ENCODE measurements at regions not wholly inside any gene's neighbourhood (a gene's known extent, or its start where the extent isn't known, plus 50 kb on each side); places are given as distances from the start of the nearest gene placed in this dataset.

DNA sequence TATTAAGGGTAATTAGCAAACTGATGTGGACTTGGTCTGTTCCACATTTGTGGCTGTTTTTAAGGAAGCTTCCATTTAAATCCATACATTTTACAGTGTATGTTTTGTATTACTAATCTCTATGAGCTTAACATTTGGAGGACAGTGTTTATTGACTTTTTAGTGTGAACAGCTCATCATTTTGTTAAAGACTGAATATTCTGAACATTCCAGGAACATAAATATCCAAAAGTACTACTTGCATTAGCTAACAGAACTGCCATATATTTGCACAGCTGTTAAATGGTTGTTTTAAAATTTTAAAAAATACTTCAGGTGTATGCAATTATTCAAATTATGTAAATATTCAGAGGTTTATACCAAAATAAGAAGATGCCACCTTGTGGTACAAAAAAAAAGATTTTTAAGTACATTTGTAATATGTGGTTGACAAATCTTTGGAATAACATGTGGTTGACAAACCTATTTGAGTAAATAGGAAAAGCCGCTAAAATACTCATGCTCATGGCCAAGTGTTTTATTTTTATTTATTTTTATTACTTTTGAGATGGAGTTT is 439.7 kb upstream of the FANCL start:
- peak; percentile 50 for DNase-seq

DNA sequence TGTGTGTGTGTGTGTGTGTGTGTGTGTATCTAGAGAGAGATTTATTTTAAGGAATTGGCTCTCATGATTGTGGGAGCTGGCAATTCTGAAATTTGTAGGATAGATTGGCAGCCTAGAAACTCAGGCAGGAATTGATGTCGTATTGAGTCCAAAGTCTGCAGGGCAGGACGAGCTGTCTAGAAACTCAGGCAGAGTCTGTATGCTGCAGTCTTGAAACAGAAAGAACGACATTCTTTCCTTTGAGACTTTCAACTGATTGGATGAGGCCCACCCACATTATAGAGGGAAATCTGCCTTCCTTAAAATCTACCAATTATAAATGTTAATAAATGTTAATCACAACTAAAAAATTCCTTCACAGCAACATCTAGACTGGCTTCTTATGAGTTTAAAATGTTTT is 436.6 kb upstream of the FANCL start:
- no peak for DNase-seq

DNA sequence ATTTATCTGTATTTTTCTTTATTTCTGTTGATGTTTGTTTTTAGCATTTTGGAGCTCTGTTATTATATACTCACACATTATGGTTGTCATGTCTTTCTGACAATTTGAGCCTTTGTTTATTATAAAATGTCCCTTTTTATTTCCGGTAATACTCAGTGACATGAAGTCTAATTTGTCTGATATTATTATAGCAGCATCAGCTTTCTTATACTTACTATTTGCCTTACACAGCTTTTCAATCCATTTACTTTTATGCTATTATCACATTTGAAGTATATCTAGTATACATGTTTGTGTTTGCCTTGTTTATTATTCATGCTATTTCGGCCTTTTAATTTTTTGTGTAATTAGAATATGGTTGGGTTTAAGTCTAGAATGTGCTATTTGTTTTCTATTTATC is 430.6 kb upstream of the FANCL start:
- no peak for DNase-seq

DNA sequence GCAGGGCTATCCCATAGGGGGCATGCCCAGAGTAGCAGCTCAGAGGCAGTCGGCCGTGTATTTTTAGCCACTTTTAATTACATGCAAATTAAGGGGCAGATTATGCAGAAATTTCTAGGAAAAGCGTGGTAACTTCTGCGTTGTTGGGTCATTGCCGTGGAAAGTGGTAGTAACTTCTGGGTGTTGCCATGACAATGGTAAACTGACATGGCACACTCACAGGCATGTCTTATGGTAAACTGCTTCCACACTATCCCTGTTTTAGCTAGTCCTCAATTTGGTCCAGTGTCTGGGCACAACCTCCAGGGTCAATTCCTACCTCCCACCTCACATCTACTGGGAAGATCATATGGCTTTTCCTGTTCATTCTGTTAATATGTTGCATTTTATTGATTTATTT is 428.9 kb upstream of the FANCL start:
- DNase-seq: no peak

DNA sequence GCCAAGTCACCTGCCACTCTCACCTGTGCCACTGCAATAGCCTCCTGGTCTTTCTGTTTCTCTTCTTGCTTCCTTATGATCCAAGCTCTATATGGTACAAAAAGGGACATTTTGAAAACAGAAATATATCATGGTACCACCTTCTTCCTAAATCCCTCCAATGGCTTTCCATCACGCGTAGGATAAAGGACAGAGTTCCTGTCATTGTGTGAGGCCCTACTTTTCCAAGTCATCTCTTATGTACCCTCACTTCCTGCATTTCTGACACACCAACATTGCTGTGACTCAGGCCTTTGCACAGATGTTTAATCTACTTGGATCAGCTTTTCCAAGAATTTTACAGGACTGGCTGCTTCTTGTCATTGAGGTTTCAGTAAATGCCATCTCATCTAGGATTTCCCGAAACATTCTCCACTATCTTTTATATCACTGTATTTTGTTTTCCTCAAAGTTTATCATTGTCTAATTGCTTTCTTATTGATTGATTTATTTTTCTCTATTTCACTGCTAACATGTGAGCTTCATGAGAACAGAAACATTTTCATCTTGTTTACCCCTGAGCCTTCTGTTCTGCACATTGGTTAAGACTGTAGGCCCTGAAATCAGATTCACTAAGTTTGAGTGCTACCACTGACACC is 426.1 kb upstream of the FANCL start:
- peak; percentile 28 for DNase-seq

DNA sequence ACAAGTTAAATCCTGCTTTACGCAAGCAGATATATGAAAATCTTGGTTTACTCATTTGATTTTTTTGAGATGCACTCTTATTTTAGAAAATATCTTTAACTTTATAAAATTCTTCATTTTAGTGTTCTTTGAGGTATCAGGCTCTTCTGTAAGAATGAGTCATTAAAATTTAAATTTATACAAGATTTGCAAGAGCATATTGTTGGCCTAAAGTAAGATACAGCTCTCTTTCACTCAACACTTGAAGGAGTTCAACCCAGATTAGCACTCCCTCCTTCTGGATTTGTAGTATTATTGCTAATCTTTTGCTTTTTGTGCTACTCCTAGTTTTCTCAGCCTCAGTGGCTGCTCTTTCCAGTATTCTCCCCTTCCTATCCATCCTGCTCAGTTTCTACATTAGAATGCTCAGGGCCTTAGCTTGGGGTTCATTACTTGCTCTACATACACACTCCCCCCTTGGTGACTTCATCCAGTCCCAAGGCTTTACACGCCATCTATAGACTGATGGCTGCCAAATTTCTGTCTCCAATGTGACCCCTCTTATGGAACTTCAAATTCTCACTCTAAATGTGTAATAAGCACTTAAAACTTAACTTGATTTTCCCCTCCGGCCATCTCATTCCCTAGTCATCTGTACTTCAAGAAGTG is 425.3 kb upstream of the FANCL start:
- DNase-seq: no peak

DNA sequence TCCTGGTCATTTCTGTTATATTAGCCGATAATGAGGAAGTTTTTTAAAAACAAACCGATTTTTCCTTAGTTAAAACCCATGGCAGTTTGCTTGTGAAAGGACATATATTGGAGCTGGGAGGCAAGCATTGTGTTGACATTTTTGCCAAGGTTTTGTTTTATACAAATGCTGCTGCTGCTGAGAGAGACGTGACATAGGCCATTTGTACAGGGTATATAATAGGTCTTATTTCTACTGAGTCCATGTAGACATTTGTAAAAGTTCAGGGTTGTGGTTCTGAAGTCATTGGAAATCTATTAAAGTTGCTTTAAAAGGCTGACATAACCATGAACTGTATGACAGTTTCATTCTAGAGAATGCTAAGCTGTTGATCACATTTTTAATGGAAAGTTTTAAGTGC is 424.0 kb upstream of the FANCL start:
- DNase-seq: no peak

DNA sequence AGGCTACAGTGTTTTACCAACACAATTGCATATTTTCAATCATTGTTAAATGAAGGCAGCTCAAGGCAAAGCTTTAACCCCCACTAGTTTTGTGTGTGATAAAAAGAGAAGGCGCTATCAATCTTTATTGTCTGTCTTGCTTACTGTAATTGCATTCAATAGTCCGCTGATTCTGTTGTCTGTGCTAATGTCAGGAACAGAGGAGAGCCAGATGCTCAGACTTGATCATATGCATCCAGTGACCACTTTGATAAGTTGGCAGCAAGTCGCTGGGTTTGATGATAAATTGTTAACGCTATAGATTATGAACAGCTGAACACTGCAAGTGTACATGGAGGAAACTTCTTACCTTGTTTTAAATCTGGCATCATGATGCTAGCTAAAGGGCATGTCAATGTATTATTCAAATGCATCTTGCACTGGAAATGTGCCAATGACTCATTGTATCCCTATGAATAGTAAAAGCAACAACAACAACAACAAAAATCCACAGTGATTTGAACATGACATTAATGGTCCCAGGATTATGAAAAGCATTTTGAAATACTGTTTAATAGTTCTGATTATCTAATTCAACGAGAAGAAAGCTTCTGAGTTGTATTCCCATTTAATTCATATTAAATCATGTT is 423.5 kb upstream of the FANCL start:
- no peak for DNase-seq

DNA sequence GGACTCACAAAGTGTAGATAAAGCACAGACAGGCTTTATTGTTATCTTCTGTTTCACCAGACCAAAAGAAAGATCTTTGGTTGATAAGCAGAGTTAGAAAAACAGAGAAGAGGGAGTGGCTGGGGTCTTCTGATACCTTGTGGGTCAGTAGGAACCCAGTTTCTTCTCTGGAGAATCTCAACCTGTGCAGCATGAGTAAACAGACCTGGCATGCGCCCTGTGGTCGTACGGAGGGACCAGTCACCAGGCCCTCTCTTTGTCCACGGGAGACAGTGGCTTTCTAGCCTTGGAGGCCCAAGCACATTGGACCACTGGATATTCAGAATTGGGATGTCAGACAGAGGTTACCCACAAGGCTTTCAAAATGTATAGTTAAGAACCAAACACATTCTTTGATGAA is 418.9 kb upstream of the FANCL start:
- DNase-seq: no peak

DNA sequence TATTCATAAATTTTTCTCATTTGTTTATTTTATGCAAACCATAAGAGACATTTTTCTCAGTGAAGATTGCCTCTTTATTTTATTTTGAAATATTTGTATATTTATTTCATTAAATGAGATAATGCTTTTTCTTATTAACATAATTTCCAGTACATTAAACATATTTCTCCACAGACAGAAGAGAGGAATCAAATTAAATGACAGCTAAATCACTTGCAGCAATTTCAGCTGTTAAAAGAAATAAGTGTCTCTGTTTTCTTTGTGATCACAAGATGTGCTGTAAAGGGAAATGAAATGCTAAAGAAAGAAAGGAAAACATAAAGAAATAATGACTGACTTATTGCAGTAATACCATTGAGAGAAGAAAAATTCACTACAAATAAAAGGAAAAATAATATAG is 414.0 kb upstream of the FANCL start:
- DNase-seq: no peak

DNA sequence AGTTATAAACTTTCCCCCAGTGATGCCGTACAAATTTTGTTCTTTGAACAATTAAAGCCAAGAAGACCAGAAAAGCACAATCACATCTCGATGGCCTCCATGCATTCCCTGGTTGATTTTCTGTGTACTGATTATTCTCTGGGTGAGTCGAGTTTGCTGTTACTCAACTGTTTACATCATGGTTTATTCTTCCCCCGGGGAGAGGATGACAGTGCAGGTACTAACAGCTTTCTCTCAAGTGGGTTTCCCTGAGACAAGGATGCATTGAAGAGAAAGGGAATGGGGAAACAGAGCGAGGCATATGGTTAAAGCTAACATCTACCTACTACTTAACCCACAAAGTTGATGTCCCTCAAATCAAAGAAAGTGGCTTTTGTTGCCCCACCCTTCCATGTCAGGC is 410.8 kb upstream of the FANCL start:
- DNase-seq: no peak

DNA sequence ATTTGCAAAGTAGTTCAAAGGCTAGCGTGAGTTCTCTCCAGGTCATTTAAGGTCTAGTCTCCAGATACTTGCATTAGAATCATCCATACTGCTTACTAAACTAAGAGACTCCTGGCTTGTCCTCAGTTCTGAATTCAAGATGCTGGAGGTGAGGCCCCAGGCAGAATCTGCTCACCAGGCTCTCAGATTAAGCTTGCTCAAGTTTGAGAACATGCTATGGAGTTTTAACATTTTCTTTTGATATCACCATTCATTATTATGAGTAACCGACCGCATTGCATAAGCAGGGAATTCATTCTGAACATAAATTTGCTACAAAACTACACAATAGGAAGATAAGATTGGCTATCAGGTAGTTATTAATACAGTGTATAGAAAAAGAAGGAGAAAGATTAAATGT is 409.7 kb upstream of the FANCL start:
- DNase-seq: no peak

DNA sequence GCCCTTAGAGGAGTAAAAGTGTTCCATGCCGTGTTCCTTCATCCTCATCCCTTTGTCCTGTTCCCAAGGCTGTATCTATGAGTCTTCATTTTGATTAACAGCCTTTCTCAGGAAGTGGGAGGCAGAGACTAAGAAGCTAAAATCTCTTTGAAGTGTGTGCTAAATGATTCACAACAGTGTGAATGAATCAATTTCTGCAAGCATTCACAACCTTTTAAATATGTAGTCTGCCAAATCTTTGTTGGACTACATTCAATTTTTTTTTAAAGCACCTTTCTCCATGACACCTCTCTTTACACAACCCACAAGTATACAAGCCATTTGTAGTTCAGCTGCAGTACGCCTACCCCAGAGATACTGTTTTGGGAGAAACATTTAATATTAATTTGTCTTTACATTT is 408.6 kb upstream of the FANCL start:
- DNase-seq: no peak

DNA sequence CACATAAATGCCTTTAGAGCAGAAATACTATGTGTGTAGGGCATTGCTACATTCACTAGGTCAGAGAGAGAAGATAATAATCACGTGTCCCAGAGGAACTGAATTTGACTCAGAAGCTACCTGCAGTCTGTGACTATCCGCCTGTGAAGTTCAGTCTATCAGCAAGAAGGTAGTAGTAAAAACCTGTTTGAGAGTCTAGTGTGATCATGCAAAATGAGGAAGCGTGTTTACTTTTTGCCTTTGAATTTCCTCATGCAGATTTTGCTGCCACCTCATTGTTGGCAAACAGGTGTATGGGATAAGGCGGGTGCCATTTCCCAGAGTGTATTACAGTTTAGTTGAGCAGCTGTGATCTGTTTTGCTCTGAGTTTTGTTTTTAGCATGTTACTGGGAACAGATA is 403.9 kb upstream of the FANCL start:
- DNase-seq: peak; percentile 15

DNA sequence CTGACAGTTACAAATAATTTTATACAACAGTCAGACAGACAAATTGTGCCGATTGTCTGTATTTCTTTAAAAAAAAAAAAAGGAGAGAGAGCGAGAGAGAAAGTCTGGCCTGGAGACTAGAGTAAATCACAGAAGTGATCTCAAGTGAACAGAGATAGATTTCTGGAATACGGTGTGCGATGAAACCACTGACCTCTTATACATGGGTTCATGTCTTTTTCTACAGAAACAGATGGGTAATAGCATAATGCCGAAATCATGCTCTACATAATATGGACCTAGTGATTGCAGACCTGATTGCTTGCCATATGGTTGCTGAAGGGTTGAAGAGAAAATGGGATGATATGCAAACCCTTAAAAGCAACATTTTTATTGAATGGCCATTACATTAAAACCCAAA is 403.3 kb upstream of the FANCL start:
- DNase-seq: no peak

DNA sequence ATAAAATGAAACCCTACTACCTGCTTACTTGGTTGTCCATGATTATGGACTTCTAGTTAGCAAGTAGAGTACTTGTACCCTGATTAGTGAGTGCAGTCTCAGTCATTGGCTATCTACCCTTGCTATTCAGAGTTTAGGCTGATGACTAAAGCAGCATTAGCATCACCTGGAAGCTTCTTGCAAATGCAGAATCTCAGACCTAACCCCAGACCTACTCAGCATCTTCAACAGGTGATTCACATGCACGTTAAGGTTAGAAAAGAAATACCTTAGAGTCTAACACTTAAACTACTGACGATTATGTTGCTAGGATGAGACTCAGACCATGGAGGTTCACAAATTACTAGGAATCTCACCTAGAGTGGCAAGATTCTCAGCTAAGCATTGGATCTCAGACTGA is 399.9 kb upstream of the FANCL start:
- DNase-seq: no peak

DNA sequence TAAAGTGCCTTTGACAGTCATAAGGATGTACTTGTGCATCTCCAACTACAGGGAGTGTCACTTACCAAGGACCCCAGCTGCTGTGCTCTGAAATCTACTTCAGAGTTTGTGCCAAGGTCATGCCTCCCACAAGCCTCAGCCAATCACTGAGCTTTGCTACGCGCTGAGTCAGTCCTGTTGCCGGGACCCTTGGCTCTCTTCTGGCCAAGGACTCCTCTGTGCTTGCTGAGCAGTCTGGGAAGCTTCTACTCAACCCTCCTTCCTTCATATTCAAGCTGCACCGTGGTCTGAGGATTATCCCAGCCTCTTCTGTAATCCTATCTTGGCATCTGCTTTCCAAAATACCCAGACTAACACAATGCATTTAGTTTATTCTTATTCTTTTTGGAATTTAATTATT is 398.9 kb upstream of the FANCL start:
- no peak for DNase-seq

DNA sequence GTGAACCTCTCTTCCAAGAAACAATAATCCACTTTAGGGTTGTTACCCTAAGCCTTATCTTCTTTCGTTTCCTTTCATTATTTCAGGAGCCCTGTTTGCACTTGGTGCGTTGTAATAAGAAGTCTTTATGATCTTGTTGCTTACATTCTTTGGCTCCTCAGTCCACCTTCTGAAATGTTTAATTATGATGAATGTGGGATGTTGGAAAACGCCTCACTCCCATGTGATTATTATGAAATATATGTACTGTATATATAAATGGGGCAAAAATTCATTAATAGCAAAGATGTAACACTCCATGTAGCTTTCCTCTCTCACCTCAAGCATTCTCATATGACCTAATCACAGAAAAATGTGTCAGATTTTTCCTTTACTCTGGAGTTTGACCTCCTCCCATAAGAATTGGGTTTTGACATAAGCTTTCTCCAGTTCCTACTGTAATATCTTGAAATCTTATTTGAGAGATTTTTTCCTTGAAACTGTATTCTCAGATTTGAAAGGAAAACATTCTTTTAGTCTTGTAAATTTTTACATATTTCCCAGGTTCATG is 397.2 kb upstream of the FANCL start:
- DNase-seq: no peak

DNA sequence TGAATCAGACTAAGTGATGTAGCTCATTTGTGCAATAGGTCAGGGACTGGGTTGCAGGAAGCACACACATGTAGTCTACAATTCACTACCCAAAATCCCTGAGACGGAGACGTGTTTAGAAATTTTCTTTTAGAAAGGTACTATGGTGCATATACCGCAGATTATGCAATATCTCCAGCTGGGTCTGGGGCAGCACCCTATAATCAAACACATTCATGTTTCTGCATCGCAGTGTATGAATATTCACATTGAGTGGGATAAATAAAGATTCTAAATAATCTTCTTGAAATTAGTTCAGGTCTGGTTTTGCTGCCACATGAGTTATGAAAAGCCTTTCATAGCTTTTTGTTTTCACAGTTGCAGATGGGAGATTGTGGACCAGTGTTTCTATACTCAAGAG is 395.7 kb upstream of the FANCL start:
- no peak for DNase-seq

DNA sequence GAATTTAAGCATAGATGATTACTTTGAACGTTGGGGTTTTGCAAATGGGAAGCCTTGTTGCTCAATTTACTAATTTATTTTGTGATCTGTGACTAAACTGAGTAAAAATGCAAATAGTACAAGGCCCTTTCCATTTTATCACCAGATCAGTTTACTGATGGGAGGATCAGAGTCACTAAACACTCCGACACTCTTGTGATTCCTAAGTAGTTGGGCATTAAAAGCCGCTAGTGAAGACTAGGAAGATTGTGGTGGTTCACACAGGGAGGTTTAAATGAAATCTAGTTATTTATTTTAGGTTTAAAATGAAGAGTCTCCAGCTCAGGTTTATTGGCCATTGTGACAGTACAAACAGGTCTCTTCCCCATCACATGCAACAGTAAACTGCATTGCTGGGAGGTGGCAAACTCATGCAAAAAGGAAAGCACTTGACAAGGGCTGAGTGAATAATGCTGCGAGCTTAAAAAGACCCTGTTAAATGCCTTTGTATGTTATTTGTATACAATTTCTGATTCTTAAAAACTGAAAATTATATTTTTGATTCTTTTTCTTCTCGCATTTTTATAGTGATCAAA is 394.8 kb upstream of the FANCL start:
- DNase-seq: no peak

DNA sequence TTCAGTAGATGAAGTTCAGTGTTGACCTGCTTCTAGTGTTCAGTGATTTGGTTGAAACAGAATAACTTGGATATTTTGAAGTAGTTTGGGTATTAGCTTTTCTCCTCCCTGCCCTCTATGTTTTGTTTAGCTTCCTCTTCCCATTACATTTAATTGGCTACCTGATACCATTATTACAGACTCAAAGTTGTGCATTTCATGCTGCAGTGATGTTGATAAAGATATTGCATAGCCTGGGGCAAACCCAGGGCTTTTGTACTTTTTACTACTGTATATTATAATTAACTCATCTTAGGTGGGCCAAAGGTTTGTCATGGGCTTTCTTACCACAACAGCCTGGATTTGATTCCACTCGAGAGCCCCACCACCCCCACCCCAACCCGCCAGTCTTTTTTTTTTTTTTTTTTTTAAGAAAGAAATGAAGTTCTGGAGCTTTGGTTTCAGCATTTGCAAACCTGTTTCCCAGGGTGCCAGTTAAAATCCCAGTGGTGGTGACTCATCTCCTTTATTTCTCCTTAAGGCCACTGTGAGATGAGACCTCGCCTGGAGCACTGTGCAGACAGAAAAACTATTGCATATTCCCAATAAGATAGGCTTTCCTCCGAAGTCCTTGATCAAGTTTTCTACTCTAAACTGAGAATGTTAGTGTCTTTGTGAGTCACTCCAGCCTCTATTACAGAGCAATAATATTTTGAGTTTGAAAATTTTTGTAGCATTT is 393.7 kb upstream of the FANCL start:
- no peak for DNase-seq

DNA sequence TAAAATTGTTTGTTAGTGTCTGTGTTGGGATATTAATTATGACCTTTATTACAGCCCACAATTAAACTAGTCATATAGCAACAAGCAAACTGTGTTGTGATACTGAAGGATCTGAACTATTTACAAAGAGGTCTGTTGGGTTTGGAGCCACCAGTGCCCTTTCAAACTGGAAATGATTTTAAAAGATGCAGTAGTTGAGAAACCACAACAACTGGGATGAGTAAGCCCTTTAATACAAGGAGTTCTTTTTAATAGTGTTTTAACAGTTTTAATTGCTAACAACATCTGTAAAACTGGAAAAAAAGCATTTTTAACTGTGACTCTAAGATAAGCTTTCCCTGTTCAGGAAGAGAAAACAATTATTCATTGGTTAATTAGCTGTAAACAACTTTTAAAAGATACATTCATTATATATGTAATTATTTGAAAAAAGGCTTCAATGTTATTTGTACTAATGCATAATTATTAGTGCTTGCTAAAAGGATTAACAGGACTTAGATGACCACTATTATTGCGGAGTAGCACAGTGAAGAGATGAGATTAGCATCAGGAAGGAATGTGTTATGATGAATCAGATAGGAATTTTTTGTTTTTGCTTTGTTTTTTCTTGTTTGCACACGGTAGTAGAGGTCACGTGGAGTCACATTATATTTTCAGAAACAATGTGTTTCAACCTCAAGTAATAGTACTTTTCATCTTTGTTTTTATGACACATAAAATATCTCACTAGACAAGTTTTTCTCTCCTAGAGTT is 392.7 kb upstream of the FANCL start:
- DNase-seq: no peak

Data from hematopoietic multipotent progenitor cell treated with erythropoietin and hydrocortisone succinate and interleukin-3 and kit ligand, for 4 days (in vitro differentiated cells).